HFF-Myc (cell line): ENCODE measurements at regions not wholly inside any gene's neighbourhood (a gene's known extent, or its start where the extent isn't known, plus 50 kb on each side); places are given as distances from the start of the nearest gene placed in this dataset.
"Not testable (repeated sequence)": the region's sequence is repeated elsewhere in the genome, so short reads cannot be mapped to it uniquely, and the experiment has no call there.

Experiments used
- DNase-seq: peaks from one replicate; pipeline ENCODE4 v3.0.0-alpha.2; 2011; ENCODE audit warnings: low read depth; ENCODE audit errors: extremely low read depth
- H3K4me3 ChIP-seq: replicated peaks from 2 replicates; pipeline ENCODE4 v1.5.1; 2011; ENCODE audit warnings: low read depth, mild to moderate bottlenecking, control low read depth, low read length
- CTCF ChIP-seq: IDR thresholded peaks from 2 replicates; pipeline ENCODE4 v1.5.1; 2012; ENCODE audit warnings: mild to moderate bottlenecking, low read depth, low read length, control low read depth; ENCODE audit errors: missing control alignments

GRCh38 chr2:7755879-7756278, 838.7 kb downstream of the RNF144A start:
- no peak for DNase-seq
- H3K4me3 ChIP-seq: no peak overlapping the region
- TF ChIP-seq CTCF: no peak

- TF ChIP-seq CTCF: no peak
- H3K4me3 ChIP-seq: no peak overlapping the region
- no peak for DNase-seq
Measured at GRCh38 chr2:7758073-7758759, 841.0 kb downstream of the RNF144A start.

GRCh38 chr2:7759898-7760297, 842.7 kb downstream of the RNF144A start:
- DNase-seq: no peak

GRCh38 chr2:7763418-7763817, 846.2 kb downstream of the RNF144A start:
- H3K4me3 ChIP-seq, DNase-seq: not testable (repeated sequence)

More at GRCh38 chr2:7759898-7760297, 842.7 kb downstream of the RNF144A start:
- no peak overlapping the region for H3K4me3 ChIP-seq
- TF ChIP-seq CTCF: no peak

- no peak for TF ChIP-seq CTCF
- no peak overlapping the region for H3K4me3 ChIP-seq
- no peak for DNase-seq
Measured at GRCh38 chr2:7765236-7765635, 848.0 kb downstream of the RNF144A start.

- H3K4me3 ChIP-seq: no peak overlapping the region
- TF ChIP-seq CTCF: no peak
- no peak for DNase-seq
Measured at GRCh38 chr2:7766088-7766722, 849.0 kb downstream of the RNF144A start.

GRCh38 chr2:7766978-7767565, 849.9 kb downstream of the RNF144A start:
- no peak for TF ChIP-seq CTCF
- no peak for DNase-seq
- H3K4me3 ChIP-seq: no peak overlapping the region
